Stimulated activated CD8-positive, alpha-beta memory T cell treated with anti-CD3 and anti-CD28 coated beads, Interleukin-7, amount 100 ng/mL, for 48 hours (primary cell): ENCODE measurements at regions not wholly inside any gene's neighbourhood (a gene's known extent, or its start where the extent isn't known, plus 50 kb on each side); places are given as distances from the start of the nearest gene placed in this dataset.
A peak's percentile ranks its signal among the peaks of the same experiment; 100 is the strongest.
"Not testable (repeated sequence)": the region's sequence is repeated elsewhere in the genome, so short reads cannot be mapped to it uniquely, and the experiment has no call there.

ENCODE experiments used
- DNase-seq, 2 donors: peaks; one replicate each; pipeline ENCODE4 v3.0.0-alpha.2; 2020; ENCODE audit warnings: low read depth in 1 of 2; ENCODE audit errors: extremely low read depth in 1 of 2

GRCh38 chr5:134471858-134472449, 53.5 kb upstream of the JADE2 start:
- DNase-seq: not testable (repeated sequence)

- DNase-seq: no peak
Measured at GRCh38 chr5:134468921-134469400, 56.5 kb upstream of the JADE2 start.

GRCh38 chr5:134467231-134467630, 55.5 kb upstream of the CDKN2AIPNL start:
- no peak for DNase-seq

GRCh38 chr5:134466241-134467069, 54.8 kb upstream of the CDKN2AIPNL start:
- peak in 1 of 2 donors; percentile 23 for DNase-seq

GRCh38 chr5:134465816-134466240, 54.1 kb upstream of the CDKN2AIPNL start:
- DNase-seq: peak; percentile 38 to 51

- no peak for DNase-seq
Measured at GRCh38 chr5:134464988-134465815, 53.5 kb upstream of the CDKN2AIPNL start.

- DNase-seq: no peak
Measured at GRCh38 chr5:134463991-134464760, 52.5 kb upstream of the CDKN2AIPNL start.

GRCh38 chr5:134463176-134463720, 51.6 kb upstream of the CDKN2AIPNL start:
- DNase-seq: no peak

GRCh38 chr5:134462761-134463160, 51.1 kb upstream of the CDKN2AIPNL start:
- no peak for DNase-seq

- DNase-seq: no peak
Measured at GRCh38 chr5:134462047-134462575, 50.4 kb upstream of the CDKN2AIPNL start.
